ENCODE measurements at regions not wholly inside any gene's neighbourhood (a gene's known extent, or its start where the extent isn't known, plus 50 kb on each side); places are given as distances from the start of the nearest gene placed in this dataset.
A peak's percentile ranks its signal among the peaks of the same experiment; 100 is the strongest.
"Not testable (repeated sequence)": the region's sequence is repeated elsewhere in the genome, so short reads cannot be mapped to it uniquely, and the experiment has no call there.

DNA sequence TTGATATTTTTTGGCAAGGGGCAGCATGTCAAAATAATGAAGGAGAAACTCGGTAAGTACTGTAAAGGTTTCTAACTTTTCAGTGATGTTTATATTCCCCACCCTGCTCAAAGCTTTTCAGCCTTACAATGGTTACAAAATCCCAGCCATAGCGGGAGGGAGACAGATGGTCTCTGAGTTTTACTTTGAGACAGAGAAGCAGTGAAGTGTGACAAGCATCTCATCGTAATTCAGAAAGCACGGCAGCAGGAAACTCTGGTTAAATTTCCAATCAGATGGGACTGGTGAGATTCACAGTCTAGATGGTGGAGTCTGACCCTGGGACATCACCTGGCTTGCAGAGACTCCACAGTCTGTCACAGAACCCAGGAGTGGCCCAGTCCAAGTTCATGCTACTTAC, 448.0 kb upstream of the AMELY start:
- no peak for DNase-seq (ENCODE audit: low read depth)
- peaks cover 6% of the 10 kb centered on the region for H3K36me3 ChIP-seq (ENCODE audit: control insufficient read depth, insufficient read depth, low read length)
- H3K4me3 ChIP-seq (ENCODE audit: low read depth, low read length) = no peak overlapping the region
- FAIRE-seq = no peak
- no peaks in the 10 kb centered on the region for H3K27me3 ChIP-seq (ENCODE audit: control insufficient read depth, insufficient read depth, low read length)
- TF ChIP-seq, protein P1, sequence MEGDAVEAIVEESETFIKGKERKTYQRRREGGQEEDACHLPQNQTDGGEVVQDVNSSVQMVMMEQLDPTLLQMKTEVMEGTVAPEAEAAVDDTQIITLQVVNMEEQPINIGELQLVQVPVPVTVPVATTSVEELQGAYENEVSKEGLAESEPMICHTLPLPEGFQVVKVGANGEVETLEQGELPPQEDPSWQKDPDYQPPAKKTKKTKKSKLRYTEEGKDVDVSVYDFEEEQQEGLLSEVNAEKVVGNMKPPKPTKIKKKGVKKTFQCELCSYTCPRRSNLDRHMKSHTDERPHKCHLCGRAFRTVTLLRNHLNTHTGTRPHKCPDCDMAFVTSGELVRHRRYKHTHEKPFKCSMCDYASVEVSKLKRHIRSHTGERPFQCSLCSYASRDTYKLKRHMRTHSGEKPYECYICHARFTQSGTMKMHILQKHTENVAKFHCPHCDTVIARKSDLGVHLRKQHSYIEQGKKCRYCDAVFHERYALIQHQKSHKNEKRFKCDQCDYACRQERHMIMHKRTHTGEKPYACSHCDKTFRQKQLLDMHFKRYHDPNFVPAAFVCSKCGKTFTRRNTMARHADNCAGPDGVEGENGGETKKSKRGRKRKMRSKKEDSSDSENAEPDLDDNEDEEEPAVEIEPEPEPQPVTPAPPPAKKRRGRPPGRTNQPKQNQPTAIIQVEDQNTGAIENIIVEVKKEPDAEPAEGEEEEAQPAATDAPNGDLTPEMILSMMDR (IDR thresholded peaks at IDR 0.05; ENCODE audit: insufficient read depth, low read length, severe bottlenecking) = no peak

DNA sequence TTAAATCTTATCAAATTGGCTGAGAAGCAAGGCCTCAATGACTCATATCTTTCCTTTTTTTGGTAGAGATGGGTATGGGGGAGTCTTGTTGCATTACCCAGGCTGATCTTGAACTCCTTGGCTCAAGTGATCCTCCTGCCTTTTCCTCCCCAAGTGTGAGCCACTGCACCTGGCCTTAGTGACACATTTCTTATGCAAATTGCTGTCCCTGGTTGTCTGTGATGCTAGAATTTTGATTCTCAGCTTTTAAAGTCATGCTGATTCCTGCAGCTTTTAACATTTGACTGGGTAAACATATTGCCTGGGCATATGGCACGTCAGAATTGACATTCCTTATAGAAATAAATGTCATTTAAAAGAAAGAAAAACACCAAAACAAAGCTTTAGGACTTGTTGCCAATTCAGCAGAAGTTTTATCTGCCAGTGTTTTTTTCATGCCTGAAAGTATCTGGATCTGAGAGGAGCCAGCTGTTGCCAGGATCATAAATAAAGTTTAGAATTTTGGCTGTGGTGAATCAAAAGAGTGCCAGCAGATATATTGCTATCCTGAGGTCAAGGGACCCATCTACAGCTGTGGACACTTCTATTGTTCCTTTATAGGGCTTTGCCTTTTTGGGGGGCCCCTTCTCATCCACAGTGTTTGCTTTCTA, 446.7 kb upstream of the AMELY start:
- TF ChIP-seq, protein P1 (IDR thresholded peaks at IDR 0.05; ENCODE audit: insufficient read depth, low read length, severe bottlenecking) = no peak

DNA sequence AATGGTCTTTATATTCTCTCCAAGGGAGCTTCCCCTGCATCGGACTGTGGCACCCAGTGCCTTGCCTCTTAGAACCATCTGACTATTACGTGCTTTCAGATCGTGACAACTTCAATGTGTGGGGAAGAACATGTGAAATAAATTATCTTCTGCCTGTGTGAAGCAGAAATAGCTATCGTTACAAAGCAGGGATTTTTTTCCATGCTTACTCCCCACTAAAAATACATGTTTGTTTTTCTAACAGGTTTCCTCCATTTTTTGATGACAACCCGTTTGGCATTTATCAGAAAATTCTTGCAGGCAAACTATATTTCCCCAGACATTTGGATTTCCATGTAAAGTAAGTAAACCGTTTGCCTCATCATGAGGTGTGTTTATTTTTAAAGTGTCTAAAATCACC, 444.3 kb upstream of the AMELY start:
- not testable (repeated sequence) for H3K27me3 ChIP-seq (ENCODE audit: control insufficient read depth, insufficient read depth, low read length); H3K4me3 ChIP-seq (ENCODE audit: low read depth, low read length); DNase-seq (ENCODE audit: low read depth); H3K36me3 ChIP-seq (ENCODE audit: control insufficient read depth, insufficient read depth, low read length); FAIRE-seq

More for the DNA sequence above, 446.7 kb upstream of the AMELY start:
- Histone ChIP-seq H3K4me3 (ENCODE audit: low read depth, low read length) (no peak overlapping the region), H3K36me3 (ENCODE audit: control insufficient read depth, insufficient read depth, low read length) (peaks cover 6% of the 10 kb centered on the region), H3K27me3 (ENCODE audit: control insufficient read depth, insufficient read depth, low read length) (no peaks in the 10 kb centered on the region)
- DNase-seq (ENCODE audit: low read depth) (no peak), FAIRE-seq (no peak)

DNA sequence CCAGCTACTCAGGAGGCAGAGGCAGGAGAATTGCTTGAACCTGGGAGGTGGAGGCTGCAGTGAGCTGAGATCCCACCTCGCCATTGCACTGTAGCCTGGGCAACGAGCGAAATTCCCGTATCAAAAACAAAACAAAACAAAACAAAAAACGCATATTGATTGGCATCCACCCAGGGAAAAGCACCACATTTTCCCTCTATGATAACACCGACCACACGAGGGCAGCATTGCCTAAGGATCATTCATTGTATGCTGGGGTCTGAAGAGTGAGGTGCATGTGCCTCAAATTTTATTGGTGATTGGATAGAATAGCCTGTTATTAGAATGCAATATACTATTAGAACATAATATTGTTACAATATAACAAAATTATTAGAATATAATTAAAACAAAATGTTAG, 433.1 kb upstream of the AMELY start:
- H3K4me3 ChIP-seq (ENCODE audit: low read depth, low read length) = no peak overlapping the region
- TF ChIP-seq, protein P1 (IDR thresholded peaks at IDR 0.05; ENCODE audit: insufficient read depth, low read length, severe bottlenecking) = peak; percentile 48
- no peaks in the 10 kb centered on the region for H3K27me3 ChIP-seq (ENCODE audit: control insufficient read depth, insufficient read depth, low read length)
- DNase-seq (ENCODE audit: low read depth) = peak; percentile 30
- FAIRE-seq = no peak
- H3K36me3 ChIP-seq (ENCODE audit: control insufficient read depth, insufficient read depth, low read length) = peaks cover 5% of the 10 kb centered on the region

DNA sequence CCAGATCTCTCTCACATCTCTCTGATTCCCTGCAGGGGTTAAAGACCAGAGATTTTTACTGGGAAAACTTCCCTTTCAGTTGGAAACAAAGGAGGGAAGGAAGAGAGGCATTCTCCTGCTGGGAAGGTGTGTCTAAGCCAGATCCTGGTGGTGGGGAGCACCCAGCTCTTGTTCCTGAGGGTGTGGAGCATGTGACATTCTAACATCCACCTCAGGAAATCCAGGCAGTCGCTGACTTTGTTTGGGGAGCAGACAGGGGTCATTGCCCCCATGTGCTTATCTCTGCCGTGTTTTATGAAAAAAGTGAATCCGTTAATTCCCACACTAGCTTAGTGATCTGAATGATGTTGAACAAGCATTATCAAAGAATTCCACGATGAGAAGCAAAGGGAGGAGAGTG, 431.7 kb upstream of the AMELY start:
- no peak for FAIRE-seq
- no peak overlapping the region for H3K4me3 ChIP-seq (ENCODE audit: low read depth, low read length)
- no peaks in the 10 kb centered on the region for H3K27me3 ChIP-seq (ENCODE audit: control insufficient read depth, insufficient read depth, low read length)
- H3K36me3 ChIP-seq (ENCODE audit: control insufficient read depth, insufficient read depth, low read length) = peaks cover 5% of the 10 kb centered on the region
- TF ChIP-seq, protein P1 (IDR thresholded peaks at IDR 0.05; ENCODE audit: insufficient read depth, low read length, severe bottlenecking) = no peak
- DNase-seq (ENCODE audit: low read depth) = no peak

DNA sequence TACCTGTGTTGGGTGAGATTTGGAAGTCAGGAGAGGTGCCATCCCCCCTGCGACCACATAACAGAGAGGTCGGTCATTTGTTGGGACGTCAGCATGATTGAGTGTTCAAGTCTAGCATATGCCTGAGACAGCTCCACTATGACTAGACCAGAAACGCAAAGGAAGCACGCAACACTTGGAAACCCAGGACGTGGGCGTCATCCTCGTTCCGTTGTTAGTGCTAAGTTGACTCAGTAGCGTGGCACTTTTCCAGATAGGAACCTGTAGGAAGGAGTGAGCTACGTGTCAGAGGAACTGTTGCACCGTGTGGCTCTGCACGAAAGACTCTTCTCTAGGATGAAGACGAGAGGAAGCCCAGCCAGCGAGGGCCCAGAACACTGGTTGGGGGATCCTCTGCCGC, 431.2 kb upstream of the AMELY start:
- FAIRE-seq = not testable (repeated sequence)

More for the DNA sequence above, 431.2 kb upstream of the AMELY start:
- peak; percentile 72 for DNase-seq (ENCODE audit: low read depth)
- H3K27me3 ChIP-seq (ENCODE audit: control insufficient read depth, insufficient read depth, low read length); H3K36me3 ChIP-seq (ENCODE audit: control insufficient read depth, insufficient read depth, low read length); H3K4me3 ChIP-seq (ENCODE audit: low read depth, low read length): not testable (repeated sequence)

All from bronchial epithelial cell (primary cell).